Keratinocyte (primary cell): ENCODE measurements at regions not wholly inside any gene's neighbourhood (a gene's known extent, or its start where the extent isn't known, plus 50 kb on each side); places are given as distances from the start of the nearest gene placed in this dataset.

Experiments used
- DNase-seq: peaks from one replicate; pipeline ENCODE4 v3.0.0-alpha.2; 2011; ENCODE audit warnings: low read depth, missing footprints, low spot score
- FAIRE-seq: peaks from 2 replicates; lab custom pipeline; 2011; peaks lifted over from hg19 to GRCh38; lab: Jason Lieb, UNC
- H2AFZ ChIP-seq: 2 replicates; pipeline ENCODE4 v1.6.0; 2012; ENCODE audit warnings: low read length, control low read depth, inconsistent platforms; ENCODE audit not compliant: control insufficient read depth
- H3K27ac ChIP-seq: 2 replicates; pipeline ENCODE4 v1.5.1; 2011; ENCODE audit warnings: low read length; ENCODE audit not compliant: control insufficient read depth, insufficient read depth
- H3K27me3 ChIP-seq: 3 replicates; pipeline ENCODE4 v1.6.0; 2011; ENCODE audit warnings: low read length; ENCODE audit not compliant: control insufficient read depth, insufficient read depth; ENCODE audit errors: extremely low read depth
- H3K36me3 ChIP-seq, 2 experiments: 2 replicates in 1 of 2; 3 replicates in 1 of 2; pipeline ENCODE4 v1.5.1; 2011; ENCODE audit warnings: low read length in 2 of 2, mild to moderate bottlenecking in 1 of 2; ENCODE audit not compliant: control insufficient read depth in 2 of 2, insufficient read depth in 2 of 2; ENCODE audit errors: extremely low read depth in 1 of 2
- H3K4me1 ChIP-seq: 3 replicates; pipeline ENCODE4 v1.5.1; 2011; ENCODE audit warnings: low read length; ENCODE audit not compliant: control insufficient read depth, insufficient read depth; ENCODE audit errors: extremely low read depth
- H3K4me2 ChIP-seq: 3 replicates; pipeline ENCODE4 v1.6.0; 2011; ENCODE audit warnings: low read depth, low read length; ENCODE audit not compliant: control insufficient read depth, insufficient read depth; ENCODE audit errors: extremely low read depth
- H3K4me3 ChIP-seq, 3 experiments: fragments of 200-600 bp in 1 of 3; sonication (generic) in 1 of 3; 2 replicates in 2 of 3; 3 replicates in 1 of 3; pipeline ENCODE4 v1.5.1; 2011 to 2016; ENCODE audit warnings: low read length in 3 of 3, mild to moderate bottlenecking in 3 of 3, control low read depth in 2 of 3, inconsistent platforms in 1 of 3, low read depth in 1 of 3, mixed read lengths in 1 of 3, mixed run types in 1 of 3, moderate library complexity in 1 of 3; ENCODE audit not compliant: control insufficient read depth in 2 of 3, insufficient read depth in 2 of 3; ENCODE audit errors: extremely low read depth in 1 of 3
- H3K79me2 ChIP-seq: 2 replicates; pipeline ENCODE4 v1.6.0; 2012; ENCODE audit warnings: low read length; ENCODE audit not compliant: control insufficient read depth, insufficient read depth
- H3K9ac ChIP-seq: 3 replicates; pipeline ENCODE4 v1.6.0; 2011; ENCODE audit warnings: low read length; ENCODE audit not compliant: control insufficient read depth, insufficient read depth; ENCODE audit errors: extremely low read depth
- H3K9me1 ChIP-seq: 3 replicates; pipeline ENCODE4 v1.6.0; 2011; ENCODE audit warnings: low read length; ENCODE audit not compliant: control insufficient read depth, insufficient read depth; ENCODE audit errors: extremely low read depth
- H3K9me3 ChIP-seq: 2 replicates; pipeline ENCODE4 v1.5.1; 2012; ENCODE audit warnings: low read depth, low read length; ENCODE audit not compliant: control insufficient read depth
- H4K20me1 ChIP-seq: 3 replicates; pipeline ENCODE4 v1.6.0; 2011; ENCODE audit warnings: low read length; ENCODE audit not compliant: control insufficient read depth, insufficient read depth; ENCODE audit errors: extremely low read depth
- CTCF ChIP-seq, 3 experiments: IDR thresholded peaks in 1 of 3; conservative IDR thresholded peaks in 1 of 3; optimal IDR thresholded peaks in 1 of 3; 2 replicates in 2 of 3; 3 replicates in 1 of 3; pipeline versions ENCODE3 to v1.5.1; 2011; ENCODE audit warnings: low read length in 3 of 3, mild to moderate bottlenecking in 3 of 3, moderate library complexity in 2 of 3, control low read depth in 1 of 3, inconsistent platforms in 1 of 3; ENCODE audit not compliant: insufficient read depth in 2 of 3; ENCODE audit errors: extremely low read depth in 1 of 3
- EZH2 ChIP-seq: IDR thresholded peaks from one replicate; pipeline ENCODE4 v1.6.1; 2012; ENCODE audit warnings: inconsistent platforms, mild to moderate bottlenecking, low read length, moderate library complexity
- dilution Hi-C: fragments of 300-500 bp; cut with MboI; formaldehyde crosslinking; loops from one replicate; pipeline ENCODE4 v1.7.0; 2020; ENCODE audit warnings: low sequenced_read_pairs; ENCODE audit not compliant: extremely low pct_ligation_motif_present

GRCh38 chr9:119810645-119811429 lies 441.6 kb upstream of the BRINP1 start:
- Histone ChIP-seq H4K20me1 (no peaks in the 10 kb centered on the region), H3K27ac (no peak overlapping the region), H3K36me3 (no peaks in the 10 kb centered on the region), H3K27me3 (no peaks in the 10 kb centered on the region), H3K79me2 (no peaks in the 10 kb centered on the region), H3K9me3 (no peaks in the 10 kb centered on the region), H2AFZ (no peak overlapping the region), H3K9ac (no peak overlapping the region), H3K4me2 (no peak overlapping the region), H3K4me3 (no peak overlapping the region), H3K4me1 (no peaks in the 10 kb centered on the region), H3K9me1 (no peaks in the 10 kb centered on the region)
- dilution Hi-C loops: no loop called here
- FAIRE-seq (no peak), DNase-seq (no peak)
- TF ChIP-seq CTCF (optimal IDR thresholded peaks at IDR 0.05 in 1 of 3, IDR thresholded peaks at IDR 0.05 in 1 of 3, conservative IDR thresholded peaks at IDR 0.05 in 1 of 3; ENCODE audit: extremely low read depth in 1 of 3, insufficient read depth in 2 of 3, low read length in 3 of 3) (no peak), EZH2 (no peak)

DNA sequence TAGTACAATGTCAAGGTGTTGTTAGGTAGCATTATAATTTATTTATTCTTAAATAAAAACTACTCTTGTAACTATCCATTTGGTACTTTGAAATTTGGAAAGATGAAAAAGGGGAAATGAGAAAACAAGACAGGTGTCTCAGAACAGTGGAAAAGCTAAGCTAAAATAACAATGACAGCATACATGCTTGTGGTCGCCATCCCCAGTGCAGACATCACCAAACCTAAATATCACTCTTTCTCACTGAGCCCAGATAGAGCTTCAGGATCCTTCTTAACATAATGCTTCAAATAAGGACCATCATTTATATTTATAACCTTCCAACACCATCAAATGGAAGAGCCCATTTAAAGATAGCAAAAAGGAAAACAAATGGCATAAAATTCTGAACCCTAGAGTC lies 434.4 kb upstream of the BRINP1 start:
- no peak for DNase-seq
- TF ChIP-seq EZH2 (no peak), CTCF (optimal IDR thresholded peaks at IDR 0.05 in 1 of 3, IDR thresholded peaks at IDR 0.05 in 1 of 3, conservative IDR thresholded peaks at IDR 0.05 in 1 of 3; ENCODE audit: extremely low read depth in 1 of 3, insufficient read depth in 2 of 3, low read length in 3 of 3) (no peak)
- H3K36me3 ChIP-seq: no peaks in the 10 kb centered on the region
- H3K4me1 ChIP-seq: no peaks in the 10 kb centered on the region
- H3K9ac ChIP-seq: no peak overlapping the region
- no peak overlapping the region for H3K4me3 ChIP-seq
- no peak overlapping the region for H2AFZ ChIP-seq
- no peaks in the 10 kb centered on the region for H4K20me1 ChIP-seq
- H3K9me3 ChIP-seq: no peaks in the 10 kb centered on the region
- no peak overlapping the region for H3K4me2 ChIP-seq
- FAIRE-seq: no peak
- no peaks in the 10 kb centered on the region for H3K9me1 ChIP-seq
- no peaks in the 10 kb centered on the region for H3K79me2 ChIP-seq
- no peak overlapping the region for H3K27ac ChIP-seq
- no peaks in the 10 kb centered on the region for H3K27me3 ChIP-seq
- dilution Hi-C loops: no loop called here
